OCI-LY7 (cell line): ENCODE measurements at regions not wholly inside any gene's neighbourhood (a gene's known extent, or its start where the extent isn't known, plus 50 kb on each side); places are given as distances from the start of the nearest gene placed in this dataset.

Experiments used
- CTCF ChIP-seq: fragments of 200-600 bp; sonication (generic); conservative IDR thresholded peaks from 2 replicates; pipeline ENCODE4 v1.5.1; 2014; ENCODE audit warnings: mild to moderate bottlenecking, antibody characterized with exemption, low read length, moderate library complexity, mixed read lengths
- EZH2phosphoT487 ChIP-seq: fragments of 200-600 bp; sonication (generic); IDR thresholded peaks from 2 replicates; pipeline ENCODE4 v1.6.1; 2018; ENCODE audit warnings: low read depth, borderline replicate concordance, mild to moderate bottlenecking, mixed run types, antibody characterized with exemption, low read length, moderate library complexity, mixed read lengths

GRCh38 chr9:108787690-108788048 lies 68.1 kb downstream of the ACTL7B start:
- TF ChIP-seq CTCF (no peak), EZH2phosphoT487 (no peak)
